ENCODE measurements at regions not wholly inside any gene's neighbourhood (a gene's known extent, or its start where the extent isn't known, plus 50 kb on each side); places are given as distances from the start of the nearest gene placed in this dataset. TPM values are rescaled to one million over a fixed set of nuclear protein-coding genes. Genes with fewer than 3 reads are reported as not detected.

Small RNAs in the stretch of these regions (small RNA-seq; reads per million reads assigned to genes)
- gene RNU6-1124P (not detected), gene RNU6-630P (not detected), gene Z92545.1 (not detected)
